Erythroblast (primary cell): ENCODE measurements at regions not wholly inside any gene's neighbourhood (a gene's known extent, or its start where the extent isn't known, plus 50 kb on each side); places are given as distances from the start of the nearest gene placed in this dataset.

Experiments used
- GATA1 ChIP-seq: IDR thresholded peaks from 2 replicates; pipeline ENCODE4 v1.6.1; 2011; ENCODE audit warnings: low read depth, mild to moderate bottlenecking, control low read depth, low read length, moderate library complexity
- POLR2A ChIP-seq: IDR thresholded peaks from 2 replicates; pipeline ENCODE4 v1.6.1; 2011; ENCODE audit warnings: mild to moderate bottlenecking, low read length

DNA sequence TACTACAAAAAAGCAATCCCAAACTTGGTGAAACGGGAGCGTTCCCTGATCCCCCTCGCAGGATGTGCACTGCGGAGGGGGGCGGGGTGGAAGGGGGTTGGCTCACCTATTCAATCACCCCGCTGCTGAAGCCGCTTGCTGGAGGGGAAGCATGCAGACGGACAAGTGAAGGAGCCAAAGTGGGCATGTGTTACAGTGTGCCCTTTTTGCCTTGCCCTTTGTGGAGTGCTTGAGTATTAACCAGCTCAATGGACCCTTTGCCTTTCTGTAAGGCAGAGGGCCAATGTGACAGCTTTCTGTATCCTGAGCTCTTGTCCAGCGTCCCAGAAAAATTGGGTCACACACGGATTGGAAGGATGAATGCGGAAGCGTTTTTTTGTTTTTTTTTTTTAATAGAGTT, 348.9 kb upstream of the NPSR1 start:
- no peak for TF ChIP-seq POLR2A
- TF ChIP-seq GATA1: no peak
